HG03095 (cell line): ENCODE measurements at regions not wholly inside any gene's neighbourhood (a gene's known extent, or its start where the extent isn't known, plus 50 kb on each side); places are given as distances from the start of the nearest gene placed in this dataset.
"Not testable (repeated sequence)": the region's sequence is repeated elsewhere in the genome, so short reads cannot be mapped to it uniquely, and the experiment has no call there.

Experiments used
- ATAC-seq: cut with Tn5 transposase; IDR thresholded peaks from one replicate; pipeline ENCODE4 v1.9.1; 2021; ENCODE audit warnings: moderate library complexity; ENCODE audit not compliant: unreplicated experiment

GRCh38 chr21:14617040-14617393, 70.9 kb upstream of the SAMSN1 start:
- ATAC-seq, result no peak

DNA sequence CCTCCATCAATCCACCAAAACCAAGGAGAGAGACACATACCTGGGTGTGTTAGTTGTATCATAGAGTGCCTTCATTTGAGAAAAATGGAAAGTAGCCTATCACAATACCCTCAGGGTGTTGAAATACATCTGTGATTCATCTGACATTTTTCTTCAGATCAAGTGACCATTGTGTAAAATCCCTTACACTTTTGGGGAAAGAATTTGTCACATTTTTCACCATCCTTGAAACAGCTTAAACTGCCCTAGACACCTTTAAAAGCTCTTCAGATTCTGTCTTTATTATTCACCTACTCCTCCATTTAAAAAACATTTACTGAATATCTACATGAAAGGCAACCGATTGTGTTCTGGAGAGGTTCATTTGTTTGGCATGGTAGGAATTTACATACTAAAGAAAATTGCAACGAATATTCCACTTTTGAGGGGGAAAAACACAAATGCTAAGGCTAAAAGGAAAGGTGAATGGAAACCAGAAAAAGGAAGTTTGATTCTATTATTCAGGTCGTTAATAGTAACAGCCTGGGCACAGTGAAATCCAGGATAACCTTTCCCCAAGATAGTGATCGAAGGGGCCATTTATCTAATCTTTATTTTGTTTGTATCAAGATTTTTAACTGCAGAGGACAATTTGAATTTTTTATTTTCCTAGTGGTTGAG, 70.4 kb upstream of the SAMSN1 start:
- no peak for ATAC-seq

DNA sequence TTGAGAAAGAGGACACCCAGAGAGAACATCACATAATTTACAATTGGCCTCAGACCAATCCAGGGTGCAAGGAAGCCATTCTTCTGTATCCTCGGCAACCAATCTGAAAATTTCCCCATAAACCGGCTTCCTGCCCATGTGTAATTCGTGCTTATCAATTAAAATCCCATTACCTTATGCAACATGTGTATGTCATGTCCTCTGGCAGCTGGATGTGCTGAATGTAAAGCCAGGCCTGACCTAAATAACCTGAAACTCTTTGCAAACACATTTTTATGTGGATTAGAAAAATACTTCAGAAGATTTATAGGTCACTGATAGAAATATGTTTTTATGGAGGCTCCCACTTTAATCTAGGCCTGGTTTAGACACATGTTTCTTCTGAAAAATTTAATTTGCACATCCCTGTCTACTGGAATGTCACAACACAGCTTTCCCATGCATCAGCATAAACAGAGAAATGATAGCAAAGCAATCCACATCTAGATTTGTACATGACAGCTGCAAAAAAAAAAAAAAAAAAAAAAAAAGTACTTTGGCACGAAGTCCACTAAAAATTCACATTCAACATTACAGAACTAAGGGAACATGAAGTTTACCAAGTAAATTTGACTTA, 69.4 kb upstream of the SAMSN1 start:
- ATAC-seq, result no peak

DNA sequence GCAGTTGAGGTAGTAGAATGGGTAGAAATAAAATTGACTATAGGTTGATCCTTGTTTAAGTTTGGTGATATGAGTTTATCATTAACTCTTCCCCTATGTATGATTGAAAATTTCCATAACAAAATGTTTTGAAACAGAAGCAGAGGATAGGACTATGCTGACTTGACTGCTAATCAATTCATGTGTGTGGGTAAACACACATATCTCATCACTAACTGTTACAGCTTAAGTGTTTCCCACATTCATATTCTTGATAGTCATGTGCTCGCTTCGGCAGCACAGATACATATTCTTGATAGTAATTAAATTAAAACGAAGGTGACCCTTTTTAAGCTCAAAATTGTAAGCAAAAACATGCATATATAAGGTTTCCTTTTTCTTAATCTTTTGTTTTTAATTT, 68.2 kb upstream of the SAMSN1 start:
- no peak for ATAC-seq

DNA sequence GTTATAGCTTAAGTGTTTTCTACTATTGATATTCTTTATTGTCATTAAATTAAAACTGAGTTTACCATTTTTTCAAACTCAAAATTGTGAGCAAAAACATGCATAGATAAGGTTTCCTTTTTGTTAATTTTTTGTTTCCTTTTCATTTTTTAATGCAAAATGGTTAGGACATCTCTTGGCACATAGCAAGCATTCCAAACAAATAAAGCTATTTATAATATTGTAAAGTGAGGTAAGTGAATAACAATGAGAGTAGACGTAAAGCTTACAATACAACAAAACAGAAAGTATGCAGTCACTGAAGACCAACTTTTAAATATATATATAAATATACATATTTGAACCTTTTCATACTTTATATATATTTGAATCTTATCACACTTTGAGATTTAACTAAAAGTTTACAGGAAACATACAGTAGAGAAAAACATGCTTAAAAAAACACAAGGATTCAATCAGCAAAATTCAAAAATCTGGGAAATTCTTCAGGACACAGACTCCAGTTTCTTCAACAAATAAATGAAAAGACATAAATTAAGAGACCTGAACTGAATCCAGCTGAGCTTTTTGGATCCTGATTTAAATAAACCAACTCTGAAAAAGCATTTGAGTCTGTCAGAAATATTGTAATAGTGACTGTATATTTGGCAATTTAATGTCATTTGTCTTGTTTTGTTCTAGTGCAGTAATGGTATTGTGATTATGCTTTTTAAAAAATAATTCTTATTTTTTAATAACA, 67.5 kb upstream of the SAMSN1 start:
- no peak for ATAC-seq

DNA sequence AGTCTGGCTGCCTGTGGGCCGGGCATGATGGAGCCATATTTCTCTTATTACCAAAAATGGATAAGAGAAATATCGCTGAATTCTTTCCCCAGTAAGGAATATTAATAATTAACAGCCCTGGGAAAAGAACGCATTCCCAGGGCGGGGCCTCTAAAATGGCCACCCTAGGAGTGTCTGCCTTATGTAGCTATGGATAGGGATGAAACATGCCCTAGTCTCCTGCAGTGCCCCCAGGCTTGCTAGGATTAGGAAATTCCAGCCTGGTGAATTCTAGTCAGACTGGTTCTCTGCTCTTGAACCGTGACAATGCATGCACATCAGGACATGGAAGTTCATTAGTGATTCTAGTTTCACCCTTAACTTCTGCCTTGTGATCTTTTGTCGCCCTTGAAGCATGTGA, 64.0 kb upstream of the SAMSN1 start:
- ATAC-seq, result not testable (repeated sequence)

GRCh38 chr21:14609274-14609673, 63.2 kb upstream of the SAMSN1 start:
- no peak for ATAC-seq

DNA sequence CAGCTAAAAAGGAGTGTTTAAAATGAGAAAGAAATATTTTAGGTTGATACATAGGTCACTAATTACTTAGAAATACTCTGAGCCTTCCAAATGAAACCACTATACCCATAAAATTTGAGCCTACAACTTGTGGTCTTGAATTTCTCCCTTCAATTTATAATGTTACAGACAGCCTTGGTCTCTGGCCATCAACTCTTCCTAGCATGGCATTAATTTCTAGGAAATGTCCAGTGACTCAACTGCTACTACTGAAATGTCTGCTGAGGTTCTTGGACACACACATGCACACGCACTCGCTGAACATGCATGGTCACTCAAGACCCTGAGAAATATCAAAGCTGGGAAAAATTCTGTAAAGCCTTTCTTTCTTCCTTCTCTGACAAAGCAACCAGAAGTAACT, 61.1 kb upstream of the SAMSN1 start:
- ATAC-seq, result no peak

GRCh38 chr21:14603202-14603601, 57.1 kb upstream of the SAMSN1 start:
- no peak for ATAC-seq

DNA sequence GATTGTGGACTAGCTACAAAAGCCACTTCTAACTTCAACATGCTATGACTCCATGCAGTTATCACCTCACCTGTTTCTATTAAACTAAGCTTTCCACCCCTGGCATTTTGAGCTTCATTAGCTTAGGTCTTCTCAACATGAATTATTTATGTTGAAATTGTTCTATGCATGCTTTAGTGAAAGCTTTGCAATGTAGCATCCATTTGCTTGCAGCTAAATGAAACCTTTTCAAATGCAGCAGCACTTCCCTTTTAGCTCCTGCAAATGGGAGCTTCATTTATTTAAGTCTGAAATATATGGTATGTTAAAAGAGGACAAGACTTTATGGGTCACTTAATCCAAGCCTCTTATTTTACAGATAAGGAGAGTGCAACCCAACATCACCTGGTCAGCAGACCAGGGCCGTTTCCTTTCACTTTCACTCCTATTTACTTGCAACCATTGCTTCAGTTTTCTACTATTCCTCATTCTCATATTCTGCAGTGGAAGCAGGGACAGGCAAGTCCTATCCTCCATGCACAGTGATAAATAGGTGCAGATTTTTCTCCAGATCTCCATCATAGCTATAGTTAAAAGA, 56.4 kb upstream of the SAMSN1 start:
- ATAC-seq, result peak; percentile 90

DNA sequence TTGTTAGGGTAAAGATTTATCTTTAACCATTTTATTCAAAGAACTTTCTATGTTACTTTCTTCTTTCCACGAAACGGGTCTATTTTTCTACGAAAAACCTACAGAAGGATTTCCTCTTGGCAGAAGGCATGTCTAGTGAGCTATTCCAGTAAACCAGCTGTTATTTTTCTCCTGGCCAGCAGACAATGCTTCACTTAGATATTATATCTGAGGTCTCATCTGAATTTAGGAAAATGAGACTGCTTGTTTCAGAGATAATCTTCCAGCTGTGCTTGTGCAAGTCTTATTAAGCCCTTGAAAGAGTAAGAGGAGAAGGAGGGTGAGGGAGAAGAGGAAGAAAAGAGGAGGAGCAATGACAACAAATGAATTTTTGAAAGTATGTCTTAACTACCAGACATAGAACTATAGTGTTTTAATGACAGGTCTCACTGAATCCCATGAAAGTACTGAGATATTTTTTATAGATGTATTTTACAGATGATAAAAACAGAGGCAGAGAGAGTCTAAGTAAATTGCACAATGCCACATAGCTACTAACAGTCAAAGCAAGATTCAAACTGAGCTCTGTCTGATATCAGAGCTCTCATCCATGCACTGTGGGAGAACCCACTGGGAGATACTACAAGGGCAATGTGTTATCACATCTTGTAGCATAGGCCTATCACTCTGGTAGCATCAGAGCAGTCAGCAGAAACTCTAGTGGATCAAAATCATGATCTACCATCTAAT, 54.6 kb upstream of the SAMSN1 start:
- ATAC-seq, result no peak

GRCh38 chr21:14598065-14598464, 52.0 kb upstream of the SAMSN1 start:
- ATAC-seq, result no peak
